Uterus (tissue), 3 donors: ENCODE measurements at regions not wholly inside any gene's neighbourhood (a gene's known extent, or its start where the extent isn't known, plus 50 kb on each side); places are given as distances from the start of the nearest gene placed in this dataset.

Experiments
- DNase-seq, 2 donors: peaks; one replicate each; pipeline ENCODE4 v3.0.0-alpha.2; 2019 to 2020
- H3K27ac ChIP-seq, 2 donors: fragments of 200-600 bp; sonication (generic); 1 replicate in 1 of 2; 2 replicates in 1 of 2; pipeline ENCODE4 v1.5.1; 2016 to 2018
- H3K27me3 ChIP-seq, 2 donors: fragments of 200-600 bp; sonication (generic); one replicate each; pipeline ENCODE4 v1.5.1; 2018 to 2019; ENCODE audit warnings: control low read depth in 1 of 2
- H3K36me3 ChIP-seq, 2 donors: fragments of 200-600 bp; sonication (generic); one replicate each; pipeline ENCODE4 v1.5.1; 2019; ENCODE audit warnings: control low read depth in 1 of 2
- H3K4me1 ChIP-seq, 2 donors: fragments of 200-600 bp; sonication (generic); one replicate each; pipeline ENCODE4 v1.5.1; 2018 to 2019; ENCODE audit warnings: control low read depth in 1 of 2
- H3K4me3 ChIP-seq, 2 donors: fragments of 200-600 bp; sonication (generic); 1 replicate in 1 of 2; 2 replicates in 1 of 2; pipeline ENCODE4 v1.5.1; 2018 to 2019; ENCODE audit warnings: mild to moderate bottlenecking in 1 of 2
- H3K9me3 ChIP-seq, 2 donors: fragments of 200-600 bp; sonication (generic); one replicate each; pipeline ENCODE4 v1.5.1; 2019; ENCODE audit warnings: control low read depth in 1 of 2
- POLR2A ChIP-seq, 2 donors: fragments of 450-650 bp; IDR thresholded peaks; one replicate each; pipeline ENCODE4 v1.6.1; 2016; ENCODE audit warnings: antibody characterized with exemption in 2 of 2, mild to moderate bottlenecking in 1 of 2, moderate library complexity in 1 of 2
- intact Hi-C: fragments of 100-400 bp; cut with DNase I; formaldehyde crosslinking; loops from one replicate; pipeline ENCODE4 v1.15.1; 2023; ENCODE audit warnings: low total_unique reads
- TF ChIP-seq, protein P1 (sequence below), 4 experiments: fragments of 200-600 bp in 2 of 4; fragments of 450-650 bp in 2 of 4; sonication (generic) in 2 of 4; IDR thresholded peaks; one replicate each; pipeline ENCODE4 v1.5.1; 2016 to 2019; ENCODE audit warnings: antibody characterized with exemption in 4 of 4, mild to moderate bottlenecking in 2 of 4, moderate library complexity in 1 of 4
- donor health status: DM: yes; HTN: yes; CAD: no.

DNA sequence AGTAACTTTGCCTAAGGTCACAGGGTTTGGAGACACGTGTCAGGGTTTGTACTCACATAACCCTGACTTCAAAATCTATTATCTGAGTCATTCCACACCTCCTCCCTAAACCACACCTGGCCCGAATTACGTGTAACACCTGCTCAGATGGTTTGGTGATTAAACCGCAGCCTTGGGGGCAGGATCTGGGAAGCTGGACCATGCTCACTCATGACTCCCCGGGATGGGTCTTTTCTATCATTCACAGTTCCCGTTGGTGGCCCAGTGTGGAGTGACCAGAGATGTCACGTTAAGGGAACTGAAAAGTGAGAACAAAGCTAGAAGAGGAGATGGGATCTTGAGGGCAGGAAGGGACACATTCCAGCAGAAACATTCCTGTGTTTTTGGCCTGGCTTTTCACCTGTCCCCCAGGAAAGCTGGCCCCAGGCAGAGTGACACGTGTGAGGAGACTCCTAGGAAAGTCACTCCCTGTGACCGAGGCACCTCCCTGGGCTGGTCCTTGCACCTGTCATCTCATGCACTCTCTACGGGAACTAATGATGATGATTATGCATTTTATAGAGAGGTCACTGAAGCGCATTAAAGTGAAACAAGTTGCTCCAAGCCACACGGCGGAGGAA is 75.4 kb upstream of the POMGNT2 start:
- Histone ChIP-seq H3K4me3 (no peak overlapping the region), H3K9me3 (no peaks in the 10 kb centered on the region), H3K4me1 (no peaks in the 10 kb centered on the region), H3K36me3 (no peaks in the 10 kb centered on the region), H3K27ac (no peak overlapping the region), H3K27me3 (no peaks in the 10 kb centered on the region)
- intact Hi-C loops: no loop called here
- TF ChIP-seq POLR2A (IDR thresholded peaks at IDR 0.05): no peak
- TF ChIP-seq, protein P1, sequence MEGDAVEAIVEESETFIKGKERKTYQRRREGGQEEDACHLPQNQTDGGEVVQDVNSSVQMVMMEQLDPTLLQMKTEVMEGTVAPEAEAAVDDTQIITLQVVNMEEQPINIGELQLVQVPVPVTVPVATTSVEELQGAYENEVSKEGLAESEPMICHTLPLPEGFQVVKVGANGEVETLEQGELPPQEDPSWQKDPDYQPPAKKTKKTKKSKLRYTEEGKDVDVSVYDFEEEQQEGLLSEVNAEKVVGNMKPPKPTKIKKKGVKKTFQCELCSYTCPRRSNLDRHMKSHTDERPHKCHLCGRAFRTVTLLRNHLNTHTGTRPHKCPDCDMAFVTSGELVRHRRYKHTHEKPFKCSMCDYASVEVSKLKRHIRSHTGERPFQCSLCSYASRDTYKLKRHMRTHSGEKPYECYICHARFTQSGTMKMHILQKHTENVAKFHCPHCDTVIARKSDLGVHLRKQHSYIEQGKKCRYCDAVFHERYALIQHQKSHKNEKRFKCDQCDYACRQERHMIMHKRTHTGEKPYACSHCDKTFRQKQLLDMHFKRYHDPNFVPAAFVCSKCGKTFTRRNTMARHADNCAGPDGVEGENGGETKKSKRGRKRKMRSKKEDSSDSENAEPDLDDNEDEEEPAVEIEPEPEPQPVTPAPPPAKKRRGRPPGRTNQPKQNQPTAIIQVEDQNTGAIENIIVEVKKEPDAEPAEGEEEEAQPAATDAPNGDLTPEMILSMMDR (IDR thresholded peaks at IDR 0.05): no peak
- DNase-seq: no peak

DNA sequence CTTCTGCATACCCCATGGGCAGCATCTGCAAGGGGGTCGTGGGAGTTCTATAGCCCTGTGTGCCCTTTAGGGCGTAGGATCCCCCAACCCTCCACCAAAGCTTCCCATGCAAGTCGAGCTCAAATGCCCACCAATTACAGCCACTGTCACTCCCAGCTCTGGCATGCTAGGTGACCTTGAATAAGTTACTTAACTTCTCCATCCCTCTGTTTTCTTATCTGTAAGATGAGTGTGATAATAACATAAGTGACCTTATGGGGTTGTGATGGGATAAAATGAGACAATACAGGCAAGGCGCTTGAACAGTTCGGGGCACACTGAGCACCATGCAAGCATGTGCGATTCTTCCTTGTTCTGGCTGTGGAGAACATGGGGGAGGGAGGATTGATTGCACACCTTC is 74.8 kb upstream of the POMGNT2 start:
- no peak overlapping the region for H3K27ac ChIP-seq
- no peaks in the 10 kb centered on the region for H3K36me3 ChIP-seq
- no peaks in the 10 kb centered on the region for H3K4me1 ChIP-seq
- DNase-seq: no peak
- intact Hi-C loops: no loop called here
- no peak overlapping the region for H3K4me3 ChIP-seq
- H3K27me3 ChIP-seq: no peaks in the 10 kb centered on the region
- no peaks in the 10 kb centered on the region for H3K9me3 ChIP-seq
- TF ChIP-seq, protein P1 (IDR thresholded peaks at IDR 0.05): no peak
- TF ChIP-seq POLR2A (IDR thresholded peaks at IDR 0.05): no peak

DNA sequence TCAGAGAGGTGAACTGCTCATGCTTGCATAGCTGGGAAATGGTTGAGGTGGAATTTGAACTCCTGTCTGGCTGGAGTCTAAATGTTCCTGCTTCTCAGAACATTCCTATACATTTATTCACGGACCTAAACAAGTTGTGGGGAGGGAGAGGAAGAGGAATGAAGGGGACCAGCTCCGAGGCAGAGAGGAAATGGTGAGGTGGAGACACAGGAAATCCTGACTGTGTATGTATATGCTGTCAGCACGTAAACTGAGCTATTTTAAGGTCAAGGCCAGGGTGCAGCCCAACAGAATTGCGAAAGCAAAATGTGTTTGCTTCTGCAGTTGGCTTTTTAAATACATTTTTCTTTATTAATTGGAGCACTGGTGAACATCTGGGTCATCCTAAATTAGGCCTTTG is 74.1 kb upstream of the POMGNT2 start:
- Histone ChIP-seq H3K9me3 (no peaks in the 10 kb centered on the region), H3K36me3 (no peaks in the 10 kb centered on the region), H3K4me3 (no peak overlapping the region), H3K27me3 (no peaks in the 10 kb centered on the region), H3K27ac (no peak overlapping the region), H3K4me1 (no peaks in the 10 kb centered on the region)
- intact Hi-C loops: no loop called here
- TF ChIP-seq, protein P1 (IDR thresholded peaks at IDR 0.05): no peak
- TF ChIP-seq POLR2A (IDR thresholded peaks at IDR 0.05): no peak
- no peak for DNase-seq

DNA sequence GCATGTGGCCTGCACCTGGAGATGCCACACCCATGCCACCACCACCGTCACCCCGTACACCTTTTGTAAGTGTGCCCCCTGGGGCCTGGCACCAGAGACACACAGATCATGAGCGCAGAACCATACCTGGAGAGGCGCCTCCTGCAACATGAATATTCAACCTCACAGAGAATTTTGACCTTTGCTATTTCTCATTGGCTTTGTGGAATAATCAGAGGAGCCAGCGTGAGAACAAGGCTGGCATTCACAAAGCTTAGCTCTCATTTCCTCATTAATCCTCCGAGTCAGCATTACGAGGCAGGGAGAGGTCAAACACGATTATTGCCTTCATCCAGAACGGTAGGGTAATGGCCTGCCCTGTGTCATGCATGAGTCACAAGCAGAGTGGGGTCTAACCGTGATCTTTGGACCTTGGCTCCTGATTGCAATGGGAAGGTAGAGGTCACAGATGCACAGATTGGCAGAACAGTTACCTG is 73.0 kb upstream of the POMGNT2 start:
- intact Hi-C loops: no loop called here
- Histone ChIP-seq H3K27me3 (no peaks in the 10 kb centered on the region), H3K4me3 (no peak overlapping the region), H3K36me3 (no peaks in the 10 kb centered on the region), H3K27ac (no peak overlapping the region), H3K9me3 (no peaks in the 10 kb centered on the region), H3K4me1 (no peaks in the 10 kb centered on the region)
- TF ChIP-seq, protein P1 (IDR thresholded peaks at IDR 0.05): no peak
- no peak for TF ChIP-seq POLR2A (IDR thresholded peaks at IDR 0.05)
- no peak for DNase-seq

DNA sequence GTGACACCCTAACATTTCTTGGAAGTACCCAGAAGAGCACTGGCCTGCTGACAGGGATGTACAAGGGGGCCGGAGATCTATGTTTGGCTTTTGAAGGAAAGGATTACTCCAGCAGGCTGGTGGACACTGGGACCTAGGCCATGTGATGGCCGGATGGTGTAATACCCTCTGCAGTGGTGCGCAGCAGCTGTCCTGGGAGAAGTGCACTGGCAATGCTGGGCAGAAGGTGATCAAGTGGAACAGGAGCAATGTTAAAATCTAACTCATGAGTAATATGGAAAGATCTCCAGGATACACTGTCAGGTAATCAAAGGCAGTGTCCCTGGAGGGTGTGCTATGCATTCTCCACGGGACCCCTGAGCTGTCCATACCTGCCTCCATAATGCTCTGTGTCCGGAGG is 71.2 kb upstream of the POMGNT2 start:
- TF ChIP-seq, protein P1 (IDR thresholded peaks at IDR 0.05): no peak
- no peak for TF ChIP-seq POLR2A (IDR thresholded peaks at IDR 0.05)
- Histone ChIP-seq H3K36me3 (no peaks in the 10 kb centered on the region), H3K27me3 (no peaks in the 10 kb centered on the region), H3K4me3 (no peak overlapping the region), H3K9me3 (no peaks in the 10 kb centered on the region), H3K4me1 (no peaks in the 10 kb centered on the region), H3K27ac (no peak overlapping the region)
- intact Hi-C loops: no loop called here
- DNase-seq: no peak
